ENCODE measurements at regions not wholly inside any gene's neighbourhood (a gene's known extent, or its start where the extent isn't known, plus 50 kb on each side); places are given as distances from the start of the nearest gene placed in this dataset.
"Not testable (repeated sequence)": the region's sequence is repeated elsewhere in the genome, so short reads cannot be mapped to it uniquely, and the experiment has no call there.

DNA sequence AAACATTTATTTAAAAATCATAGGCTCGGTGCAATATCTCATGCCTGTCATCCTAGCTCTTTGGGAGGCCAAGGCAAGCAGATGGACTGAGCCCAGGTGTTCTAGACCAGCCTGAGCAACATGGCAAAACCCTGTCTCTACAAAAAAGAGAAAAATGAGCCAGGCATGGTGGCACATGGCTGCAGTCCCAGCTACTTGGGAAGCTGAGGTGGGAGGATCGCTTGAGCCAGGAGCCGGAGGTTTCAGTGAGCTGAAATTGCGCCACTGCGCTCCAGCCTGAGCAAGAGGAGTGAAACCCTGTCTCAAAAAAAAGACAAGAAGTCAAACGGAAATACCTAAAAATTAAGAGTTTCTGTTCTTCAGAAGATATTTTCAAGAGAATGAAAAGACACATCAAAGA, 122.3 kb downstream of the RSL24D1 start:
- Histone ChIP-seq H4K20me1 (ENCODE audit: insufficient read depth) (no peaks in the 10 kb centered on the region), H3K79me2 (ENCODE audit: insufficient read depth) (no peaks in the 10 kb centered on the region), H3K4me2 (no peak overlapping the region), H3K4me1 (ENCODE audit: control insufficient read depth in 1 of 2, insufficient read depth in 2 of 2, low read depth in 1 of 2, low read length in 1 of 2) (no peaks in the 10 kb centered on the region), H3K9me3 (no peaks in the 10 kb centered on the region), H3K9ac (no peak overlapping the region), H3F3A (replicated peaks; ENCODE audit: insufficient read depth) (no peaks in the 10 kb centered on the region), H3K9me2 (no peaks in the 10 kb centered on the region), H3K36me3 (replicated peaks in 1 of 2; ENCODE audit: control insufficient read depth in 1 of 2, insufficient read depth in 2 of 2, low read length in 1 of 2) (no peaks in the 10 kb centered on the region), H3K27me3 (ENCODE audit: insufficient read depth) (no peaks in the 10 kb centered on the region), H3K4me3 (ENCODE audit: low read depth in 2 of 2, low read length in 1 of 2) (no peak overlapping the region), H3K27ac (ENCODE audit: low read depth in 2 of 2, low read length in 1 of 2) (no peak overlapping the region), H2AFZ (ENCODE audit: low read depth) (no peak overlapping the region)
- DNase-seq, result no peak
- POLR2A ChIA-PET, result no interaction called here
- TF ChIP-seq GABPA (IDR thresholded peaks at IDR 0.05; ENCODE audit: low read depth) (no peak), RAD21 (IDR thresholded peaks at IDR 0.05; ENCODE audit: low read length) (no peak), TAF1 (IDR thresholded peaks at IDR 0.05; ENCODE audit: borderline replicate concordance, low read depth, low read length) (no peak), SIN3A (IDR thresholded peaks at IDR 0.05; ENCODE audit: borderline replicate concordance, low read depth, low read length) (no peak), TEAD4 (IDR thresholded peaks at IDR 0.05; ENCODE audit: borderline replicate concordance, insufficient read depth) (no peak), RFX5 (IDR thresholded peaks at IDR 0.05; ENCODE audit: low read length) (no peak), TCF12 (IDR thresholded peaks at IDR 0.05) (no peak), ELF1 (IDR thresholded peaks at IDR 0.05) (no peak), EZH2phosphoT487 (IDR thresholded peaks at IDR 0.05; ENCODE audit: borderline replicate concordance, low read depth) (no peak), FOXJ3 (CRISPR knock-in tag; IDR thresholded peaks at IDR 0.05) (no peak), GATA2 (CRISPR knock-in tag; IDR thresholded peaks at IDR 0.05) (no peak), YY1 (IDR thresholded peaks at IDR 0.05; ENCODE audit: low read depth) (no peak), JUND (IDR thresholded peaks at IDR 0.05) (no peak)
- TF ChIP-seq, protein P1, sequence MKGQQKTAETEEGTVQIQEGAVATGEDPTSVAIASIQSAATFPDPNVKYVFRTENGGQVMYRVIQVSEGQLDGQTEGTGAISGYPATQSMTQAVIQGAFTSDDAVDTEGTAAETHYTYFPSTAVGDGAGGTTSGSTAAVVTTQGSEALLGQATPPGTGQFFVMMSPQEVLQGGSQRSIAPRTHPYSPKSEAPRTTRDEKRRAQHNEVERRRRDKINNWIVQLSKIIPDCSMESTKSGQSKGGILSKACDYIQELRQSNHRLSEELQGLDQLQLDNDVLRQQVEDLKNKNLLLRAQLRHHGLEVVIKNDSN (IDR thresholded peaks at IDR 0.05; ENCODE audit: borderline replicate concordance, low read depth), result no peak
- TF ChIP-seq, protein P2, sequence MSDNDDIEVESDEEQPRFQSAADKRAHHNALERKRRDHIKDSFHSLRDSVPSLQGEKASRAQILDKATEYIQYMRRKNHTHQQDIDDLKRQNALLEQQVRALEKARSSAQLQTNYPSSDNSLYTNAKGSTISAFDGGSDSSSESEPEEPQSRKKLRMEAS (IDR thresholded peaks at IDR 0.05; ENCODE audit: low read depth), result no peak
- TF ChIP-seq, protein P3, sequence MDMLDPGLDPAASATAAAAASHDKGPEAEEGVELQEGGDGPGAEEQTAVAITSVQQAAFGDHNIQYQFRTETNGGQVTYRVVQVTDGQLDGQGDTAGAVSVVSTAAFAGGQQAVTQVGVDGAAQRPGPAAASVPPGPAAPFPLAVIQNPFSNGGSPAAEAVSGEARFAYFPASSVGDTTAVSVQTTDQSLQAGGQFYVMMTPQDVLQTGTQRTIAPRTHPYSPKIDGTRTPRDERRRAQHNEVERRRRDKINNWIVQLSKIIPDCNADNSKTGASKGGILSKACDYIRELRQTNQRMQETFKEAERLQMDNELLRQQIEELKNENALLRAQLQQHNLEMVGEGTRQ (IDR thresholded peaks at IDR 0.05; ENCODE audit: borderline replicate concordance, low read depth, low read length), result no peak
- 20% methylated on average over 6 of the region's 6 CpGs for WGBS (ENCODE audit: low lambda C conversion rate)
- CTCF ChIA-PET, result no interaction called here

DNA sequence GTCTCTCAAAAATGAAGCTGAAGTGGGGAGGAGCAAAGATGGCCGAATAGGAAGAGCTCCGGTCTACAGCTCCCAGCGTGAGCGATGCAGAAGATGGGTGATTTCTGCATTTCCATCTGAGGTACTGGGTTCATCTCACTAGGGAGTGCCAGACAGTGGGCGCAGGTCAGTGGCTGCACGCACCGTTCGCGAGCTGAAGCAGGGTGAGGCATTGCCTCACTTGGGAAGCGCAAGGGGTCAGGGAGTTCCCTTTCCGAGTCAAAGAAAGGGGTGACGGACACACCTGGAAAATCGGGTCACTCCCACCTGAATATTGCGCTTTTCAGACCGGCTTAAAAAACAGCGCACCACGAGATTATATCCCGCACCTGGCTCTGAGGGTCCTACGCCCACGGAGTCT, 132.8 kb downstream of the RSL24D1 start:
- H3K27ac ChIP-seq (ENCODE audit: low read depth in 2 of 2, low read length in 1 of 2); H3K27me3 ChIP-seq (ENCODE audit: insufficient read depth); H4K20me1 ChIP-seq (ENCODE audit: insufficient read depth); CTCF ChIA-PET; H3F3A ChIP-seq (replicated peaks; ENCODE audit: insufficient read depth); H3K36me3 ChIP-seq (replicated peaks in 1 of 2; ENCODE audit: control insufficient read depth in 1 of 2, insufficient read depth in 2 of 2, low read length in 1 of 2); H3K79me2 ChIP-seq (ENCODE audit: insufficient read depth); H3K9ac ChIP-seq; H3K4me2 ChIP-seq; H3K4me1 ChIP-seq (ENCODE audit: control insufficient read depth in 1 of 2, insufficient read depth in 2 of 2, low read depth in 1 of 2, low read length in 1 of 2); H3K4me3 ChIP-seq (ENCODE audit: low read depth in 2 of 2, low read length in 1 of 2); H3K9me3 ChIP-seq; POLR2A ChIA-PET; H2AFZ ChIP-seq (ENCODE audit: low read depth); H3K9me2 ChIP-seq; DNase-seq: not testable (repeated sequence)
- 33% methylated on average over 12 of the region's 20 CpGs for WGBS (ENCODE audit: low lambda C conversion rate)
